HG02571 (cell line): ENCODE measurements at regions not wholly inside any gene's neighbourhood (a gene's known extent, or its start where the extent isn't known, plus 50 kb on each side); places are given as distances from the start of the nearest gene placed in this dataset.

Experiments used
- ATAC-seq: cut with Tn5 transposase; IDR thresholded peaks from one replicate; pipeline ENCODE4 v1.9.1; 2021; ENCODE audit warnings: mild to moderate bottlenecking, moderate library complexity; ENCODE audit not compliant: unreplicated experiment

DNA sequence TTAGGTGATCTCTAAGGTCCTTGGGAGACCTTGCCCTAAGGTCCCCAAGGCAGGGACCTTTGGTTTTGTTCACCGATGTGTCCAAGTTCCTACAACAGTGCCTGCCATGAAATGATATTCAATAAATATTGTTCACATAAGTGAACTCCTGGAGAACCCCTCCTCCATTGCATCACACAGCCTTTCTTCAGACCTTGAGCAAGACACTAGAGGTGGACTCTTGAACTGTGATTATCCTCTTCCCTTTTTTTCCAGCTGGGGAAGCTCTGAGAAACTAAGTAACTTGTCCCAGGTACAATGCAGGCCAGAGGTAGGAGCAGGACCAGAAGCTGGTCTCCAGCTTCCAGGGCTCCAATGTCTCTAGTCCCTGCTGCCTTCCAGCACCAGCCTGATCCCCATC, 76.6 kb upstream of the LMO1 start:
- no peak for ATAC-seq

DNA sequence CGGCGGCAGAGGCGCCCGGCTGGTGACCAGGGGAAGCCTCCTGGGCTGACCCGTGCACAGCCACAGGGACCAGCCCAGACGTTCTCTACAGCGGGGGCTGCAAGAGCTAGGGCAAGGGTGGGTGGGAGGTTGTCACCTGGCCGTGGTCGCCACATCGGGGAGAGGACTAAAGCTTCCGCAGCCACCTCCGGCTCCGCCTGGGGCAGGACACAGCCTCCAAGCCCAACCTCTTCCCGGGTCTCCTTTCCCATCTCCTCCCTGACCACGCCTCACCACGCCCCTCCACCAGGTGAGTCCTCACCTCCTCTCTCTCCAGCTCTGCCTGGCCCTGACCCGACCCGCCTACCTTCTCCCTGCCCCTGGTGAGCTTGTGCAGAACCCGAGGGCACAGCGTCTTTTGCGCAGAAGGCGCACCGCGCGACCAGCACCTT, 75.9 kb upstream of the LMO1 start:
- ATAC-seq, result no peak

DNA sequence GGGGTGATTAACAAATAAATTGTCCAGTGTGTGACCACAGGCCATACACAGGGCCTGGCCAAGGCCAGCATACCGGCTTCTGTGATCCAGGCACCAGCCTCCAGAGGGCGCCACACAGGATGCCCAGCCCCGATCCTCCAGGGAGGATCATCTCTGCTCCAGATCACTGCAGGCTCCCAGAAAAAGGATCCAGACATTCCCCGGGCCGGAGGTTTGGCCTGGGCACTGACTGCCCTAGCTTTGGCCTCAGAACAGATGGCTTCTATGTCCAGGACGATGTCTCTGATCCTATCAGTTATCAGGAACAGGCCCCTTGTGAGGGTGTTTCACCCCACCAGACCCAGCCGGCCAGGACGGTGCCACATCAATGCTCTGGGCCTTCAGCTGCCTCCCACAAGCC, 74.5 kb upstream of the LMO1 start:
- peak; percentile 53 for ATAC-seq

DNA sequence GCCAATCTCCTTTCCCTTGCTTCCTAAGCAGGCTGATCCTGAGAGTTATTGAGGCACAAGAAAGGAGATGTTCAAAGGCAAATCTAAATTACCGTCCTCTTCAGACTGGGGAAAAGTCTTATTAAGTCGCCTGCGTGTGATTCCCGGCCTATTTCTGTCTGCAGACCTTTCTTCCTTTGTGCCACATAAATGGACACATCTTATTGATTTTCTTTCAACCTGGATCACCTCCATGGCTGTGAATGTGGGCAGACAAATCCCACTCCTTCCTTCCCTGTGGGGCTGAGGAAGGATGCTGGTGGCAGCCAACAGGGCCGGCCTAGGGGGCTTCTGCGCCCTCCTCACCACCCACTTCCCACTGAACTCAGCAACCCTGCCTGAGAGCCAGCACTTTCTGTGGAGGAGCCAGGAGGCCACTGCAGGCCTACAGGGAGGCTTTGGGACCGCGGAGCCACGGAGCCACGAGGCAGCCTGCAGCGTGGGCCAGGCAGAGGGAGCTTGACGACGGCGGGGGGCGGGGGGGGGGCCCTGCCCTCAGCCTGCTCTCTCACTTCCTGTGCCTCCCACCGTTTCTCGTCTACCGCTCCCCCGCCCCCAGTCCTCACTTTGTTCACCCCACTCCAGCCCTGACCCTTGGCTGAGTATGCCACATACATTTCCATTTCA, 73.6 kb upstream of the LMO1 start:
- no peak for ATAC-seq

DNA sequence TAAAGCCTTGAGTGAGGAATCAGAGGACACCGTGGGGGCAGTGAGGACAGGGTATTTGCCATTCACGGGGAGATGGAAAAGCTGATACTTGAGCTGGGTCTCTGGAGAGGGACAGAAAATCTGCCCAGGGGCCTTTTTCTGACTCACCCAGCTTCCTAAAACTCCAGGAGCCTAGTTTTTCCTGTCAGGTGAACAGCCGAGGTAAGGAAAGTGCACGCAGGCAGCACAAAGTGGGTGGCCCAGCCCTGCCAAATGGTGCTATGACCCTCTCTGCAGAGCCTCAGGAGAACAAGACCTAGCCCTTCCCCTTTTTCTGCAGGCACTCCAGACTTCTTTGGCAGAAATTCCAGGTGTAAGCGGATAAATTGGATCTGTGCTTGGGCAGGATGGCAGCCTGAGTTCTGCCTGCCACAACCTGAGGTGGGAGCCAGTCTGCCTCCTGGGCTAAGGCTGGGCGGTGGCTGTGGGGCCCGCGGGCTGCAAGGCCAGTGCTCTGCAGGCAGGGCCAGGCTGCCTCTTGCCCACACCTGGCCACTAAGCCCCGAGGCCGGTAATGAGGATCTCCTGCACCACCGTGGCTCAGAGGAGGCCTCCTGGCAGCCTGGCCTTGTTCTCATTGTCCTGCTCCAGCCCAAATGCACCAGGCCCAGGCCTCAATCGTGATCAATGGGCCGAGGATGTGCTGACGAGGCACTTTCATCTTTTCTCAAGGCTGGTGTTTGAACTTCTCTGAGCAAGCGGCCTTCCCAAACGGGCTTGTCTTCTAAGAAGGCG, 72.9 kb upstream of the LMO1 start:
- no peak for ATAC-seq

DNA sequence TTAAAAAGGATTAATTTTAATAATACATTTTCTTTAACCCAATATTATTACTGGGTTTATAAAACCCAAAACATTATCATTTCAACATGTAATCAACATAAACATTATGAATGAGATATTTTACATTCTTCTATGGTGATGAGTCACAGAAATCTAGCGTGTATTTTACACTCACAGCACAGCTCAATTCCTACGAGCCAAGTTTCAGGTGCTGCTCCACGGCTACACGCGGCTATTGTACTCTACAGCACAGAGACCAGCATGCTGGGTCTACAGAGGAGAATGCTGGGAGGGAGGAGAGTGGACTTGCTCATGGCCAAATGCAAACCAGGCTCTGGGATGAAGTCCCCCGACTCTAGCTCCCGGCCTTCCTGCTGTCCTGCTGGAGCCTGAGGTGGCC, 72.0 kb upstream of the LMO1 start:
- no peak for ATAC-seq

DNA sequence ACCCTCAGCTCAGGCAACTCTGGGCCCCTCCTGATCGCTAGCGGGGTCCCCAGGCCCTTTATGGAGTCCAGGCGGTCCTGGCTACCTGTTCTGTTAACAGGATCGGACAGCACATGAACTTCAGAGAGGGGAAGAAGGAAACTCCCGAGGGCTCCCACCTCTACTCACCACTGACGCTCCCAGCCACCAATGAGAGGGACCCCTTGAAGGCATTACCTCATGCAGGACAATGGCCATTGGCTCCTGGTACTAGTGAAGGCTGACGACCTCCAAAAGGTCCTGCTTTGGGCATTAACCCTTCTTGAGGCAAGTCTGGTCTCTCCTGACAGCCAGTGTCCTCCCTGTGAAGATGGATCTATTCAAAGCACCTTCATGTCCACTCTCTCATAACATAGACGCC, 71.5 kb upstream of the LMO1 start:
- no peak for ATAC-seq

DNA sequence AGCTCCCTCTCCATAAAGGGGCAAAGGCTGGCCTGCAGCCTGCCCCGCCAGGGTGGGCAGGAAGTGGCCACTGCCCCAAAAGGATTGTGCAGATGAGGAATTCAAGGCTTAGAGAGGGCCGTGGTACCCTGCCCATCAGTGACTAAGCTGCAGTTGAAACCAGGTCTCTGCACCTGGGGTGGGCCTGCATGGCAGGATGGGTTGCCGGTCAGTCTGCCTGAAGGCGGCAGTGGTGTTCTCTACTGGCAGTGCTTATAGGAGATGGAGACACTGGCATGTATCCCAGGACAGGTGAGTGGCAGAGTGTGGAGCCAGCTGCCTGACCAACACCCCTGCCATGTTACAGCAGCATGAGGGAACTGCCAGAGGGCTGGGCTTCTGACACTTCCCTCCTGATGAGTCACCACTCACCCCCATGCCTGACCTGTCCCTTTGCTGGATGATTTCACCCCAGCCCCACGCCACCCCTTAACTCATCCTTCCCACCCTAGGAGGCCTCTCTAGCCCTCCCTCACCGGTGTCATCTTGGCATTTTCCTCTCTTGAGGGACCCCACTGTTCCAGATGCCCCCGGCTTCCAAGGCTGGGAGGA, 70.2 kb upstream of the LMO1 start:
- ATAC-seq, result no peak

DNA sequence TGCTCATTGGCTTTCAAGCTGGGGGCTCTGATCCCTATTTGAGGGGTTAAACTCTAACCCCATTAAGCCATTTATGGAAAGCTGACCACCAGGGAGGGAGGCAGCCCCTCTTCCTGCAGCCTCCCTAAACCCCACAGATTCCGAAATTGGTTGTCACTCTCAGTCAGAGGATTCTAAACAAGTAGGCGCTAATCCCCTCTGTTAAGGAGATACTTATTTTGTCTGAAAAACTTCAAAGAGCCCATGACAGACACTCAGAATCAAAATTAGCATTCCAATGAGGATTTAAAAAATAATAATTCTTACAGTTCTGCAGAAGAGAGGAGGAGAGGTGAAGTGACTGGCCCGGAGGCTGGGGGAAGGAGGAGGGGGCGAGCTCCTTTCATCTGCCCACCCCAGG, 69.7 kb upstream of the LMO1 start:
- no peak for ATAC-seq

DNA sequence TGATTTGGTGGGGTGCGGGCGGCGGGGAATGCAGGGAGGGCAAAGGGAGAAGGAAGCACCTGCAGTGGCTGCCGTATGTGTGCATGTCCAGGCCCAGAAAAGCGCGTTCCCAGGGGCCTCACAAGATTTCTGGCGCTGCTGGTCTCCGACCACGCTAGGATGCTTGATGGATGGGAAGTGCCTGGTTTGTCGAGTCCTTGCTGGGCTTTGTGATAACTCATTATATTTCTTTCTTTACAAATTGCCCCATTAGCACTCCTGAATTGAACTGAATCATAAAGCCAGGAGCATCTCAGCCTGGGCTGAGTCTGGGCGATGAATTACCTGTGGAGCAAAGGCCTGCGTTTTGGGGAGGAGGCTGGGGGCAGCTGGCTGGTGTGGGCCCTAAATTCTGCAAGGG, 69.2 kb upstream of the LMO1 start:
- ATAC-seq, result no peak

DNA sequence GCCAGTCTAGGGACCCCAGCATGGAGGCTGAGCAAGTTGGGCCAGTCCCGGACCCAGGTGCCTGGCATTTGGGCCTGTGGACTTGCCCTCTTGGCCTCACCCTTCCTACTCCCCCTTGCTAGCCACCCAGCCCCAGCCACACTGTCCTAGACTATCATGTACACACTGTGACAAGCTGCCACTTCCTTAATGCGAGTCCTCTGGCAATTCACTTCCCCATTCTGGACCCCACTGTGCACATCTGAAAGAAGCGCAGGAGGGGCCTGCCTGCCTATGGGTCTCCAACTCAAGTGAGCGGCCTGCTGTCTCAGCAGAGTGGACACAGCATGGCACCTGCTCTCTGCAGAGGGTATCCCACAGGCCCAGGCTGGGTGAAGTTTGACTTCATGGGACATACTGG, 68.5 kb upstream of the LMO1 start:
- no peak for ATAC-seq

DNA sequence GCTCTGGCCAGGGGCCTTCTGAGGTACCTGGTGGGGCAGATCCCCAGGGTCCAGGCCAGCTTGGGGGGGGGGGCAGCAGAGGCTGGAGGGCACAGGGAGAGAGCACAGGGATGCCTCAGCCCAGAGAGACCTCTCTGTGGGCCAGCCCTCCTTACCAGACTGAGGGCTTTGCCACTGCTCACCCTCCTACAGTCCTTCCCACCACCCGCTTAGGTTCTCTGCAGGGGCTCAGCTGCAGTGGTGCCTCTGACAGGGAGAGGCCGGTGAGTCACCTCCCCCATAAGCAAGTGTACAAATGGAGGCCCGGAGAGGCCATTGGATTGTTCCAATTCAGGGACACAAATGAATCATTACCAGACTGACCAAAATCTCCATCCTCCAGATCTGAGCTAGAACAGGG, 68.1 kb upstream of the LMO1 start:
- no peak for ATAC-seq

DNA sequence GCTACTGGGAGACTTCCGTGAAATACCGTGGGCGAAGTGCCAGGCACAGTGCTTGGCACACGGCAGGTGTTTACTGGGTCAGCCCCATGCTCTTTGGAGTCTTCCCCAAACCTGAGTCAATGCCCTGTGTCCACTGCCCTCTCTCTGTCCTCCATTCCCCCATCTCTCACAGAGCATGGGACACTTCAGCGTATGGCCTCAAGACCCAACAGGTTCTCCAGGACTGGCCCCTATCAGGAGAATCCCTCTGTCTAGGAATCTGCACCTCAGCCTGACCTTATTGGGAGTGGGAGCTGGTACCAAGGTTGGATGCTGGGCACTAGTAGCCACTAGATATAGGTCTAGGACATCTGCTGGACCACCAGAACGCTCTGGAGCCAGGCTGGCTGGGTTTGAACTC, 67.2 kb upstream of the LMO1 start:
- ATAC-seq, result no peak

DNA sequence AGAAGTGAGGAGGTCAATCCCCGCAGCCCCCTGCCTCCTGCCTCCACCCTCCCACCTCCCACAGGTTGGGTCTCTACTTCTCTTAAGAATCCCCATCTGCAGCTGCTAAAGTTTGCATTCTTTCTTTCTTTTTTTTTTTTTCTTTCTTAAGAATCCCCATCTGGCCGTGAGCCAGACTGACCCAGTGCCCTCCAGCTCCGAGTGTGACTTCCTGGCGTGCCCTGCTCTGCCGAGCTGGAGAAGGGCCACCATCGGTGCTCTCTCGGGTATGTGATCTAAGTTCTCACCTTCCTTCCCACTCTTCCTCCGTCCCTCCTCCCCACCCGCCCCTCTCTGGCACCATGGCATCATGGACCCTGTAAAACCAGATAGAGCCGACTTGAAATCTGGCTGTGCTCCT, 66.7 kb upstream of the LMO1 start:
- no peak for ATAC-seq

DNA sequence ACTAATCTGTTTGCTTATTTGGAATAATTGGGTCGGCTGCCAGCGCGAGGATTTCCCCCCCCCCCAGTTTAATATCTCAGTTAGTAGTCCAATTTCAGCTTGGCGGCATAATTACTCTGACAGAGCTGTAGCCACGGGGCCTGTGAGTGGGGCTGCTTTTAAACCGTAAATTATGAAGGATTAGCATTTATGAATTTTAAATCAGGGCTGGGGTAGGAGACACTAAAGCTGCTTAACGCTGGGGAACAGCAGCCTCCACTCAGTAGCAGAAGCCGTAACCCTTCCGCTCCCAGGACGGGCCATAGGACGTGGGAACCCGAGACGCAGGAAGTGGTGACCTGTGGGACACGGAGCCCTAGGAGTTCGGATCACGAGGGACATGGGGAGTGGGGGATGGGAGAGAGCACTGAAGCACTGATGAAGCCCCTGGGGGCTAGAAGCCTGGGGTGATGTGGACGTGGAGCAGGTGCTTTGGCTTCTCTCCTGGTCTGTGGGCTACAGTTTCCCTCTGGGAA, 66.2 kb upstream of the LMO1 start:
- no peak for ATAC-seq

DNA sequence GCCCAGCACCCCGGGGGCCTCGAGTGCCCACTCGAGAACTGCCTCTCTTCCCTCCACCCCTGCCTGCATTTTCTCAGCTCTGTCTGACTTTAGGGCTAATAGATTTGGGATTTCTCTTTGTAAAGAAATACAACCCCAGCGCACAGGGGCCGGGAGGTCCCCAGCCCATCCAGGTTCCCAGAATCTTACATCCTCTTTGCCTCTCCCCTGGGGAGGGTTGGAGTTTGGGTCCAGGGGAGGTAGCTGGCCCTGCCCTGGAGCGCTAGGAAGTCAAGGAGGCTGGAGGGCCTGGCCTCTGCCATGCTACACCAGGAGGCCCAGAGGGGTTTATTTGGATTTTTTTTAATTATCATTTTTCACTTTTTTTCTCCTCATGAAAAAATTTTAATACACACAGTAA, 65.7 kb upstream of the LMO1 start:
- no peak for ATAC-seq

DNA sequence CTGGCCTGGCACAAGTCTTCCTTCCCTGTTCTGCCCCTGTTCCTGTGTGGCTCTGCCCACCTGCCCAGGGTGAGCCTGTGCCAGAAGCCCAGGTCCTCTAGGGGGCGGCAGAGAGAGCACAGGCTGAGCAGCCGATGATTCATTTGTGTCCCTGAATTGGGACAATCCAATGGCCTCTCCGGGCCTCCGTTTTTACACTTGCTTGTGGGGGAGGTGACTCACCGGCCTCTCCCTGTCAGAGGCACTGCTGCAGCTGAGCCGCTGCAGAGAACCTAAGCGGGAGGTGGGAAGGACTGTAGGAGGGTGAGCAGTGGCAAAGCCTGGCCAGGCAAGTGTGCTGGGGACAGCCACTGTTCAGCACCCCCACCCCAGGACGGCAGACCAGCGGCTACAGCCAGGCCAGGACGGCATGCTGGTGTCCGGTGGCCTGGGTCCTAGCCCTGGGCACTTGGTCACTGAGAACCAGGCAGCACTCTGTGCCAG, 65.2 kb upstream of the LMO1 start:
- peak; percentile 53 for ATAC-seq

DNA sequence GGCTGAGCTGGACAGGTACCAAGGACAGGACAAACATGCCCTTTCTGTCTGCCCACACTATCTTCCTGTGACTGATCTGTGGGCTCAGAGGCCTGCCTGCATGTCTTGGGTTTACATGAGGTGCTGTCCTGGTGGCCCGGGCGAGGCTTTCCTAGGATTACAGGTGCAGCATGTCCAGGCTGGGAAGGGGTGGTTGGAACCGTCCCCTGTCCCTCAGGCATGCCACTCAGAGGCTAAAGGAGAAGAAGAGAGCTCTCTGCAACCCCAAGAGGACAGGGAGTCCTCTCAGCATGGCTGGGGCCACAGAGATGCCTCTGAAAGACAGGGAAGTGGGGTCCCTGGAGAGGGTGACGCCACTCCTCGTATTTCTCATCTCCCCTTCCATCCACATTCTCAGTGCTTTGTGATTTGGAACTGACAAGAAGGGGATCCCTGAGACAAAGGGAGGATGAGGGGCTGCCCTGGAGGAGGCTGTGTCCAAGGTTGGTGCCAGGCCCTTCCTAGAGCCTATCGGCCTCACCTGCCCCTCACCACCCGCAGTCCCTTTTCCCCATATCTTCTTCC, 64.6 kb upstream of the LMO1 start:
- no peak for ATAC-seq

DNA sequence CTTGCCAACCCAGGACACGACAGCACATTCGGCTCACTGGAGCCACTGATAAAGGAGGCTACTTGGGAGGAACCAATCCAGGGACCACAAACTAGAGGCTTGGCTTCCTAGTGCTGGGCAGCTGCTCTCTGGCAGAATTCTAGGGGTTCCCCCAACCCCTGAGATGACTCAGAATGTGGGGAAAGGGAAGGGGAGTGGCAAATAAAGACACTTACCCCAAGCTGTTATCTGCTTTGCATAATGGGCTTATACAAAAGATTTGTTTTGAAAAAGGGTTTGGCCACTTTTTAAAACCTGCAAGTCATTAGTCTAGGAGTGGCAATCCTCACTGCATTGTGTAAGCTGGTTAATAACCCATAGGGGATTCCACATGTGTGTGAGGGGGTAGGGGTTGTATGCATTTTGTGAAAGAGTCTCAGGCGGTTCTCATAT, 64.1 kb upstream of the LMO1 start:
- ATAC-seq, result peak; percentile 75

DNA sequence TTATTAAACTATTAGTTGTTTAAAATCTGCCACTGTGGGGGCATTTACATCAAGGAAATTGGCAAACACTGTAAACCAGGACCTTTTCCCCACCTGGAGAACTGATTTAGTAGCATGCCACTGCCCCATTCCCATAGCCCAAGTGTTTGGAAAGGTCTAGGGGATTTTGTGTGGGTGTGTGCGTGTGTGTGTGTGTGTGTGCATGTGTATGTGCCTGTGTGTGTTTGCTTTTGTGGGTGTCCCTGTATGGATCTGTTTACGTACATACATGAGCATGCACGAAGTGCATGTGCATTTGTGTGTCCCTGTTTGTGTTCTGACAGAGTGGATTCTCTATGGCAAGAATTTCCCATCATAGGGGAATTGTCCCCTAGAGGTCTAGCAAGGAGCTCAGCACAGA, 62.7 kb upstream of the LMO1 start:
- no peak for ATAC-seq

DNA sequence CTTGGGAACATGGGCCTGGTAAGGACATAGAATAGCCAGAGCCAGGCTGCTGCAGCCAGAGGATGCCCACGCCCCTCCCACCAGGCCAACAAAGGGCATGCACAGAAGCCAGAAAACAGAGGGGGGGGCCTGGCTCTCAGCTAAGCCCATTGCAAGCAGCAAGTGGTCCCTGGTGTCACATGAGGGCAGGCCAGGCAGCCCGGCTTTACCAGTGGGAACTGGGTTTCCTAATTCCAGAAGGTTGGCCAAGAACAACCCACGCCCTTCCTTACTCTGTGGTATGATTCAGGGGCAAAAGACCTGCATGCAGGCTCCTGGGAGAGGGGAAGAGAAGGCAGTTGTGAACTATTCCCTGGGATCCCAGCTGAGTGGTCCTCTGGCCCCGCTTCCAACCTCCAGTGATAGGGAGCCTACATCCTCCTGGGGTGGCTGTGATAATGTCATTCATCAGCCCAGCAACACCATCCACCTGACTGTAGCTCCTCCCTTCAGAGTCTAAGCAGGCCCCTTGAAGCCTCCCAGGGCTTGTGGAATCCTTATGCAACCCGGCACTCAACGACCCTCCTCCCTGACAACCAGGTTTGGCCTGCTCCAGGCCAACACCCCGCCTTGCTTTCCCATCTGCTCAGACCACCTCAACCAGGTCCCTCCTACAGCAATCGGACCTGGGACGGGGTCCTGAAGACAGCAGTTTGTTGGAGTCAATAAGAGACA, 62.1 kb upstream of the LMO1 start:
- ATAC-seq, result no peak
